ENCODE measurements at regions not wholly inside any gene's neighbourhood (a gene's known extent, or its start where the extent isn't known, plus 50 kb on each side); places are given as distances from the start of the nearest gene placed in this dataset.

DNA sequence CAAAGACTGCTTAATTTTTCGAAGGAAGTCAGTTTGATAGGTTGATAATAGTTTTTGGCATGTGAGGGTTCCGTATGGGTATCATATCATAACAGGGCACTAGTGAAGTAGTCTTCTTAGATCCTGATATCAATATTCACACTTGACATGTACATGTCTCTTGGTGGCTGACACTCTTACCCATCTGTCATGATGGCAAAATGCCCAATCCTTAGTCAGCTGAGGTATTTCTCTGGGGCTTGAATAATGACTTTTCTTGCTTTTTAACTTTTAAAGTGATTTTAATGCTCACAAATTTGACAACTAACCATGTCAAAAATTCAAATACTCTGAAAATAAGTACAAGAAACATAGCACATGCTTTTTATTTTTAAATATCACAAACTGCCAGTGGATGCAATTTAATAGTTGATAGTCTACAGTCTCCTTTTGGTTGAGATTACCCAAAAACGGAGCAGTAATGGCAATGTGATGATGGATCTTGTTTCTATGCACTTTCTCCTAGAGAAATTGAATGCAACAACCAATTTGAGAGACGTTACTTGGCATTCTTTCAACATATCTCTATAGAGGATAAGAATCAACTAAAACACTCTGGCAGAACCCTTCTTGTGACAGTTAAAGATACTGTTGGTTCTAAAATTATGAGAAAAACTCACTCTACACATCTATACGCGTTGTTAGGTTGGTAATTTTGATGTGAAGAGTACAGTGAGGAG, 552.9 kb upstream of the PABPC4L start:
- Histone ChIP-seq H3K36me3 (no peaks in the 10 kb centered on the region), H3K27me3 (no peaks in the 10 kb centered on the region), H3K9me3 (no peaks in the 10 kb centered on the region), H3K4me1 (no peaks in the 10 kb centered on the region), H3K27ac (replicated peaks in 1 of 4) (no peak overlapping the region), H3K4me3 (no peak overlapping the region)
- 65% methylated on average over 6 of the region's 6 CpGs for WGBS
- intact Hi-C loops (cut with DNase I): no loop called here
- TF ChIP-seq, protein P1, sequence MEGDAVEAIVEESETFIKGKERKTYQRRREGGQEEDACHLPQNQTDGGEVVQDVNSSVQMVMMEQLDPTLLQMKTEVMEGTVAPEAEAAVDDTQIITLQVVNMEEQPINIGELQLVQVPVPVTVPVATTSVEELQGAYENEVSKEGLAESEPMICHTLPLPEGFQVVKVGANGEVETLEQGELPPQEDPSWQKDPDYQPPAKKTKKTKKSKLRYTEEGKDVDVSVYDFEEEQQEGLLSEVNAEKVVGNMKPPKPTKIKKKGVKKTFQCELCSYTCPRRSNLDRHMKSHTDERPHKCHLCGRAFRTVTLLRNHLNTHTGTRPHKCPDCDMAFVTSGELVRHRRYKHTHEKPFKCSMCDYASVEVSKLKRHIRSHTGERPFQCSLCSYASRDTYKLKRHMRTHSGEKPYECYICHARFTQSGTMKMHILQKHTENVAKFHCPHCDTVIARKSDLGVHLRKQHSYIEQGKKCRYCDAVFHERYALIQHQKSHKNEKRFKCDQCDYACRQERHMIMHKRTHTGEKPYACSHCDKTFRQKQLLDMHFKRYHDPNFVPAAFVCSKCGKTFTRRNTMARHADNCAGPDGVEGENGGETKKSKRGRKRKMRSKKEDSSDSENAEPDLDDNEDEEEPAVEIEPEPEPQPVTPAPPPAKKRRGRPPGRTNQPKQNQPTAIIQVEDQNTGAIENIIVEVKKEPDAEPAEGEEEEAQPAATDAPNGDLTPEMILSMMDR (IDR thresholded peaks at IDR 0.05): no peak
- TF ChIP-seq EP300 (IDR thresholded peaks at IDR 0.05) (no peak), POLR2A (IDR thresholded peaks at IDR 0.05; ENCODE audit: low read depth) (no peak), POLR2AphosphoS5 (IDR thresholded peaks at IDR 0.05) (no peak)
- no peak for DNase-seq (ENCODE audit: extremely low spot score)

DNA sequence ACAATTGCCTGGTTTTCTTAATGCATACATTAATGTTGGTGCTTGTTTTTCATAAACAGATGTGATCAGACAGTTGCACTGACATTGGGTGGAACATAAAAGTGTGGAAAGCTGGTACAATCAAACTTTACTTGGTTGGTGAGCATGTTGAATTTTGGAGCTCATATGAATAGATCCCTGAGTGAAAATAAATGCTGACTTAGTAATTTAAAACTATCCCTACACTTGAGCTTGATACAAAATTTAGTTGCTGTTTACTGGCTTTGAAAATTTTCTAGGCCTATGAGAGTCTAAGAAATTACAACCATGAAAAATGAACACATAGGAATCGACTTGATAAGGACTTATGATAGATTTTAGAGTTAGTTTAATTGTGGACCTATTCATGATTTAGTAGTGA, 551.8 kb upstream of the PABPC4L start:
- H3K27me3 ChIP-seq: no peaks in the 10 kb centered on the region
- 81% methylated on average over 1 of the region's 1 CpG for WGBS
- H3K27ac ChIP-seq (replicated peaks in 1 of 4): no peak overlapping the region
- no peaks in the 10 kb centered on the region for H3K36me3 ChIP-seq
- H3K9me3 ChIP-seq: no peaks in the 10 kb centered on the region
- TF ChIP-seq POLR2AphosphoS5 (IDR thresholded peaks at IDR 0.05) (no peak), EP300 (IDR thresholded peaks at IDR 0.05) (no peak), POLR2A (IDR thresholded peaks at IDR 0.05; ENCODE audit: low read depth) (no peak)
- TF ChIP-seq, protein P1 (IDR thresholded peaks at IDR 0.05): no peak
- DNase-seq (ENCODE audit: extremely low spot score): no peak
- no peak overlapping the region for H3K4me3 ChIP-seq
- H3K4me1 ChIP-seq: no peaks in the 10 kb centered on the region
- intact Hi-C loops (cut with DNase I): no loop called here

DNA sequence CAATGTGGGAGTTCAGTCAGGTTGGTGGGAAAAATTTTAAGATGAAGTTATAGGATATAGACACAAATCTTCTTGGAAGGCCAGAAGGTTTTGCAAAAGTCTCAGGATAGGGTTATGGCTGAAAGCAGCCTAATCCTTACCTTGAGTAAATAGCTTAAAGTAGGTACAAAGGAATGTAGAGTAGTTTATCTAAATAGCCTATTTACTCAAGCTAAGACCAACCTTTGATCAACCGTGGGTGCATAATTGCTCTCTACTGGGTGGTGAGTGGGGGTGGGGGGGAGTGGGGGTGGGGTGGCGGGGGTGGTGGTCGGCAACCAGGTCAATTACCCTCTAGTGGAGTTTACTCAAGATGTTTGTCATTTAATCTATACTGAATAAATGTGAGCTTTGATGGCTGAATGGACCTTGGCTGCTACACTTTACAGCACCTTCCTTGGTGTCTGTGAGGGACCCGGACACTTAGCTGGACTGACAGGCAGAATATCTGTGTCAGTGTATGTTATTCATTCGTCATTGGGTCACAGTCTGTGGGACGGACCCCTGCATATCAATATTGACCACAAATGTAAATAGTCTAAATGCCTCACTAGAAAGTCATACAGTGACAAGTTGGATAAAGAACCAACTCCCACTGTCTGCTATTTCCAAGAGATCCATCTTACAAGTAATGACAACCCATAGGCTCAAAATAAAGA, 545.7 kb upstream of the PABPC4L start:
- Histone ChIP-seq H3K9me3 (no peaks in the 10 kb centered on the region), H3K27me3 (no peaks in the 10 kb centered on the region), H3K27ac (replicated peaks in 1 of 4) (no peak overlapping the region), H3K4me3 (no peak overlapping the region), H3K36me3 (no peaks in the 10 kb centered on the region), H3K4me1 (no peaks in the 10 kb centered on the region)
- intact Hi-C loops (cut with DNase I): no loop called here
- DNase-seq (ENCODE audit: extremely low spot score): no peak
- TF ChIP-seq, protein P1 (IDR thresholded peaks at IDR 0.05): no peak
- no peak for TF ChIP-seq POLR2A (IDR thresholded peaks at IDR 0.05; ENCODE audit: low read depth)
- no peak for TF ChIP-seq POLR2AphosphoS5 (IDR thresholded peaks at IDR 0.05)
- no peak for TF ChIP-seq EP300 (IDR thresholded peaks at IDR 0.05)
- WGBS: 63% methylated on average over 5 of the region's 6 CpGs

DNA sequence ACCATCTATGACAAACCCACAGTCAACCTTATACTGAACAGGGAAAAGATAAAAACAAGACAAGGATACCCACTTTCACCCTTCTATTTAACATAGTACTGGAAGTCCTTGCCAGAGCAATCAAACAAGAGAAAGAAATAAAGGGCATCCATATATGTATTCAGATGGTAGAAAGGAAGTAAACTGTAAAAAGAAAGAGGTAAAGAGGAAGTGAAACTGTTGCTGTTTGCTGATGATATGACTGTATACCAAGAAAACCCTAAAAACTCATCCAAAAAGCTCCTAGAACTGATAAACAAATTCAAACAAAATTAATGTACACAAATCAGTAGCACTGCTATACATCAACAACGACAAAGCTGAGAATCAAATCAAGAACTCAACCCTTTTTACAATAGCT, 538.7 kb upstream of the PABPC4L start:
- Histone ChIP-seq H3K4me3 (no peak overlapping the region), H3K36me3 (no peaks in the 10 kb centered on the region), H3K27me3 (no peaks in the 10 kb centered on the region), H3K4me1 (no peaks in the 10 kb centered on the region), H3K27ac (replicated peaks in 1 of 4) (no peak overlapping the region), H3K9me3 (no peaks in the 10 kb centered on the region)
- 86% methylated on average over 1 of the region's 1 CpG for WGBS
- TF ChIP-seq POLR2AphosphoS5 (IDR thresholded peaks at IDR 0.05): no peak
- DNase-seq (ENCODE audit: extremely low spot score): no peak
- intact Hi-C loops (cut with DNase I): no loop called here

DNA sequence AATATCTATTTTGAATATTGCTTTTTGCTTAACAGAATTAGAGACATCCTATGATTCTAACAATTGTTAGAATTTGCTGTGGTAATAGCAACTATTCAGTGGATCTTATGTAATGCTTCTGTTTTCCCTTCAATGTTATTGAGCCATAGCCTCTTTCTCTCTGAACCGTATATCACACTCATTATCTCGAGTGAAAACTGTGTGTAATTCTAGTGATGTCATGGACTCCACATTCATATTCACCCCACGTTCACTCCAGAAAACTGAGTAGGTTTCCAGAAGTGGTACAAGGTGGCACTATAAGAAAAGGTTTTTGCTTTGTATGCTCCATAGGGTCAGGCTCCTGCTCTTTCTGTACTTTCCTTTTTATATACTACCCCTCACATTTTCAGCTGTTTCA, 534.3 kb upstream of the PABPC4L start:
- intact Hi-C loops (cut with DNase I): no loop called here
- WGBS: 78% methylated on average over 3 of the region's 3 CpGs
- Histone ChIP-seq H3K9me3 (no peaks in the 10 kb centered on the region), H3K36me3 (no peaks in the 10 kb centered on the region), H3K27me3 (no peaks in the 10 kb centered on the region), H3K4me1 (no peaks in the 10 kb centered on the region), H3K27ac (replicated peaks in 1 of 4) (no peak overlapping the region), H3K4me3 (no peak overlapping the region)
- TF ChIP-seq EP300 (IDR thresholded peaks at IDR 0.05) (no peak), POLR2A (IDR thresholded peaks at IDR 0.05; ENCODE audit: low read depth) (no peak), POLR2AphosphoS5 (IDR thresholded peaks at IDR 0.05) (no peak)
- TF ChIP-seq, protein P1 (IDR thresholded peaks at IDR 0.05): no peak
- no peak for DNase-seq (ENCODE audit: extremely low spot score)
